ENCODE measurements at regions not wholly inside any gene's neighbourhood (a gene's known extent, or its start where the extent isn't known, plus 50 kb on each side); places are given as distances from the start of the nearest gene placed in this dataset.

DNA sequence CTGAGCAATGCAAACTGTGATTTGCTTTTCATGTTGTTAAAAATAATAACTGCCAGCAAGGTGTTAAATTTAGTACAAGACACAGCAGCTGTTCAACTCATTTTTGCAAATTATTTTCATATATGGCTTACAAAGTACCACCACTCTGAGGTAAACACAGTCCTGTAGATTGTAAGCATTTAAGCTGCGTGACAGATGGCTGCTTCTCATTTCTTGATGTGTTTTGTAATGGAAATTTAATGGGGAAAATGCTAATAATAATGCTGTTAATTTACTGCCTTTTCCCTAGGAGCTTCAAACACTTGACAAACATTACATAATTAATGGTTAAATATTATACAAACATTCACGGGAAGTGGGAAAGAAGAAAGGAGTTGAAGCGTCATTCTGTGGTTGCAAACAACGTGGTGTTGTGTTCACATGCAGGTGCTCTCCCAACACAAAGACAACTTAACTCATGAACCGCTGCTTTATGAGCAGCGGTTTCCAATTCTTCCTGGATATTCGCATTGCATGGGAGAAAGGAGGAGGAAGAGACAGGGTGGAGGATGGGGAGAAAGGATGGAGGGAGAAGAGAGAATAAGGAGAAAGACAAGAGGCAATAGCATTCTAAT lies 236.8 kb upstream of the VCX start:
- no peak for TF ChIP-seq POLR2A (IDR thresholded peaks at IDR 0.05; ENCODE audit: low read depth, low read length)
- TF ChIP-seq POLR2AphosphoS5 (IDR thresholded peaks at IDR 0.05; ENCODE audit: low read depth, low read length), result no peak
- no peak for TF ChIP-seq TAF1 (IDR thresholded peaks at IDR 0.05; ENCODE audit: low read depth, low read length)
- no peak for TF ChIP-seq POU2F2 (IDR thresholded peaks at IDR 0.05; ENCODE audit: low read depth, low read length)

All from GM12891 (cell line).